GM12872 (cell line): ENCODE measurements at regions not wholly inside any gene's neighbourhood (a gene's known extent, or its start where the extent isn't known, plus 50 kb on each side); places are given as distances from the start of the nearest gene placed in this dataset.

Experiments used
- CTCF ChIP-seq: IDR thresholded peaks from 3 replicates; pipeline ENCODE4 v1.5.1; 2011; ENCODE audit warnings: low read depth, mild to moderate bottlenecking, low read length, moderate library complexity; ENCODE audit not compliant: insufficient read depth

GRCh38 chr9:106283769-106284168, 579.2 kb upstream of the ZNF462 start:
- TF ChIP-seq CTCF = no peak

DNA sequence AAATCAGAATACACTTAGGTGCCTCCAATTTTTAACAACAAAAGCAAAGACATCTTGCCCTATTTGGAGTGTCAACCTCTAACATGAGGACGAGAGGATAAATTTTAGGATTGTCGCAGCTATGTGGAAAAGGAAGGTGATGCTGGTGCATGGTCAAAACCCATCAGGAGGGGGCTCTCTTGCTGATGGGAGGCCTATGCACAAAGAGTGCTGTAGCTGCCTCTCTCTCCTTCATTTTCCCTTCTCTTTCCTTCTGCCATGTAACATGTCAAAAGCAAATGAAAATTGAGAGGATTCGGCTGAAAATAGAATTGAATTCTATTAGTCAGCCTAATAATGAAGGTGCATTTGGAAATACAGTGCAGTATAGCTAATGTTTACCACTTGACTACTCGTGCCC, 578.7 kb upstream of the ZNF462 start:
- 0 out of 3 replicates have a peak, but pooled peaks have one; percentile 24 for TF ChIP-seq CTCF

GRCh38 chr9:106286249-106286648, 576.7 kb upstream of the ZNF462 start:
- TF ChIP-seq CTCF = peak; percentile 20; the same call in 1 of the 3 replicates

DNA sequence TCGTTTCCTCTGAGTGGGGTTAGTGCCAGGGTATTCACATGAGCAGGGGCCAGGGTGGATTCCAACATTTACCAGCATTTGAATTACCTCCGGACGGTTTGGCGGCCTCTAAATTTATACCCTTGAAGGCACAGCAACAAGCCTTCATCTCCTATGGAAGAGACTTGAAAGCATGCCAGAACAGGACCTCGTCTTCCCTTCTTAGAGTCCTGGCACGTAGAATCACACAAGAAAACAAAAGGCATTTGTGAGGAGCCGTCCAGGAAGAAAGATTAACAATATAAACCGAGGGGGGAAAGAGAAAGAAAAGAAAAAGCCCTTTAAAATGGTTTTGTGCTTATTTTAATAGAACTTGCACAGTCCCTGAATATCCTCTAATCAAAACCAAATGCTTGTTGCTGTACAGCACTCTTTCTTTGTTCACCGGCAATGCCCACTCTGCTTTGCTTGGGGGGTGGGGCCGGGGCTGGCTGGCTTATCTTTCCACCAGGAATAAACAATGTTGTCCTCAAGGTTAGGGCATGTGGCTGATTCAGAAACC, 575.8 kb upstream of the ZNF462 start:
- no peak for TF ChIP-seq CTCF

GRCh38 chr9:106287731-106288130, 575.2 kb upstream of the ZNF462 start:
- no peak for TF ChIP-seq CTCF

GRCh38 chr9:106288689-106289088, 574.3 kb upstream of the ZNF462 start:
- TF ChIP-seq CTCF = no peak

DNA sequence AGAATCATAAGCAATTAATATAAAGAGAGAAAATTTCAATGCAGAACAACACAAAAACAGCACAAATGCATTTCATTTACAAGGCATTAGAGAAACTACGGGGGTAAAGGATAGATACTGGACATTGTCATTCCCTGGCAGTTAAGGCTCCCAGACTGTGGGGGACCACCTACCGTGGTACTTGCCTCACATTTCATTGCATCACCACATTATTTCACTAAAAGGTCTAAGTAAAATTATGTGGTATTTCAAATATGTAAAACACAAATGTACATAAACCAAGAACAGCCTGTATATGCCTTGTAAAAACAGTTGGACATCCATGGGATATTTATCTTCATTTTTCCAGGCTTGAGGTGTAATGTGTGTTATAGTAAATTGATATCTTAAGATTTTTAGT, 571.2 kb upstream of the ZNF462 start:
- no peak for TF ChIP-seq CTCF
